IPS-NIHi11 (cell line): ENCODE measurements at regions not wholly inside any gene's neighbourhood (a gene's known extent, or its start where the extent isn't known, plus 50 kb on each side); places are given as distances from the start of the nearest gene placed in this dataset.
A peak's percentile ranks its signal among the peaks of the same experiment; 100 is the strongest.
"Not testable (repeated sequence)": the region's sequence is repeated elsewhere in the genome, so short reads cannot be mapped to it uniquely, and the experiment has no call there.

Experiments
- DNase-seq: peaks from one replicate; pipeline ENCODE4 v3.0.0; 2012; ENCODE audit warnings: mixed read lengths, low spot score

DNA sequence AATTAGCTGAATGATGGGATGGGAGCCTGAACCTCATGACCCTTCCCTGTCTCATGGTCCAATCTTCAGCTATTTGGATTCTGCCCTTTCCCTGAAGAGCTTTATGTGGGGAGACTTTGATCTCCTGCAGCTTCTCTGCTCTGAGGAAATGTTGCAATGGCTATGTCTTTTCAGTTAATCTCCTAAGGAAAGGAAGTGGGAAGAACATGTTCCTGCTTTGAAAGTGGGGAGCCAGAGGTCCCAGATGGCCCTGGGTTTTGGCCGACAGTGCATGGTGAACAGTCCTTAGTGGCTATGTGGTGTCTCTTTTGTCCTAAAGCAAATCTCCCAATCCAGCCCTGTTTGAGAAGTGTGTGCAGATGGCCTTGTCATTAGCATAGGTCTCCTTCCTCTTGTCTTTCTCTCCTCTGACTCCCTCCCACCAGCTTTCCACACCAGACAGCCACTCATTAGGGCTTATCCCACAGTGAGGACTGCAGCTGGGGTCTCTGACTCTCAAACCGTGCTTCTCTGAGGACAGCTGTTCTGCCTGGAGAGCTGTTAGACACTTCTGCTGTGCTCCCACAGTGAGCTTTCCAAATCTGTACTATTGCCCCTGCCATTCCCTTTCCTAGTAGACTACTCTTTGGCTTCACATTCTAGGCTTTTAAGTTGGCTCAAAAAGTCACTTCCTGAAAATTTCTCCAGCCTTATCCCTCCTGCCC lies 365.8 kb upstream of the UMPS start:
- DNase-seq, result no peak

- DNase-seq, result not testable (repeated sequence)
Observed at GRCh38 chr3:124366655-124367054, 363.6 kb upstream of the UMPS start.

DNA sequence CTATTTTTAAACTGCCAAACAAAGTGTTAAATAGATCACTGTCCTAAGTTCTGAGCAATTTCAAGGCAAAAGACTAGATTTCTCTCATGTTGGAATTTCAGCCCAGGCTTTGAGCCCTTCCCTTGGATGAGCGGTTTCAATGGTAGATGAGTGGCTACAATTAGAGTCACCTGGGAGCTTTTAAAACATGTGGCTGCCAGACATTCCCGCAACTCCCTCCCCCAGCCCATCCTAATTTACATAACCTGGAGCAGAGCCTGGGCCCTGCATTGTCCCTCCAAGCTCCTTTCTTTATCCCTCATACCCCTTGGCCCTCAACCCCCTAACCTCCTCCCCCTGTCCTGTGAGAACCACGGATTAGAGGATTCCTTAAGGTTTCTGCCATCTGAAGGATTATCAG lies 357.5 kb upstream of the UMPS start:
- peak; percentile 65 for DNase-seq

GRCh38 chr3:124373524-124373923 lies 356.7 kb upstream of the UMPS start:
- DNase-seq, result no peak

DNA sequence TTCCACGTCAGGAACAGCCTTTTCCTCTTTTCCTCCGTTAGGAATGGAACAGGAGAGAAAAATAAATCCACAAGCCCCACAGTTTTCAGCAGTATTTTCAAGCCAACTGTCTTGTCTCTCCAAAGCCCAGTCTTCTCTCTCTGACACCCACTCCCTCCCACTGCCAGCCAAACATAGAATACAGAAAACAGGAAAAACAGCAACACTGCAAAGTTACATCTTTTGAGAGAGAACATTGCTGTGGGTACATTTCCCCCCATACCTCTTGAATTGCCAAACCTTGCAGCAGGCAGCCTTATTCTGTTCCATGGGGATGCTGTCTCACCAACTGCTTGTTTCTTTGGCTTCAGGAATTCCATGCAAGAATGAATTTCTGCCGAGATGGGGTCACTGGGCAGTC lies 355.7 kb upstream of the UMPS start:
- DNase-seq, result no peak

DNA sequence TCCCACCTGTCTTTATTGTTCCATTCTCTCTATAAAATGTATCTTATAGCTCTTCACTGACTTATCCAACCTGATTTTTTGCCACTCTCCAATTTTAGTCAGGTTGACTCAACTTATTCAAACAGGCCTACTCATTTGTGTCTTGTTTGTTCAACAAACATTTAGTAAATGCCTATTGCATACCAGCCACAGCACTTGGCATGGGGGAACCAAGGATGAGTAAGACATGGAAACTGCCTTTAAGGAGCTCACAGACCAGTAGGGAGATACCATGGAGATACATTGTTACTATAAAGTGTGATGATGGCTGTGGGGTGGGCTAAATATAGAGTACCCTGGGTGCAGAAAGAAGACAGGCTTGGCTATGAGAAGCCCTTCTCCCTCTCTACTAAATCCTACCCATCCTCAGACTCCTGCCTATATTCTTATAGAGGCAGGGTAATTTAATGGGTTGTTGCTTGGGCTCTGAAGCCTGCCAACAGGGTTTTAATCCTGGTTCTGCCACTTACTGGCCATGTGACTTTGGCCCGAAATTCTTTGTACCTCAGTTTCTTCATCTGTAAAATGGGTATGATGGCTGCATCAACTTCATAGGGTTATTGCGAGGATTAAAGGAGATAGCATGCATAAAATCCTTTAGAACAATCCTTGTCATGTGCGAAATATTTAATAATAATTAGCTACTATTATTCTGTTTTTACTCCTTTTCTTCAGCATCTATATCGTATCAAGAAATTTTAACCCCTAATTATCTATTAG lies 348.5 kb upstream of the UMPS start:
- no peak for DNase-seq

DNA sequence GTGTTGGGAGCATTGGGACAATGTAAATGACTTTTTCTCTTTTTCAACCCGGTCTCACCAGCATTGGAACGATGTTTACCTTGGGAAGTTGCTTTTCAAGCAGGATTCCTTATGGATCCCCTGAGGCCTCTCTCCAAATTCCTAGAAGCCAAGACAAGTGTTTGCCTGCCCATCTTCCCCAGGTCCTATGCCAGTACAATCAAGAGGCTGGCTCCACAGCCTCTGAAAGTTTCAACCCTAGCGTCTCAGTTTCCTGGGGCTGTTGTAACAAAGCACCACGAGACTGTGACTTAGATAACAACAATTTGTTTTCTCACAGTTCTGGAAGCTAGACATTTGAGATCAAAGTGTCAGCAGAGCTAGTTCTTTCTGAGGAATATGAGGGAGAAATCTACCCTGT lies 347.2 kb upstream of the UMPS start:
- DNase-seq, result no peak

DNA sequence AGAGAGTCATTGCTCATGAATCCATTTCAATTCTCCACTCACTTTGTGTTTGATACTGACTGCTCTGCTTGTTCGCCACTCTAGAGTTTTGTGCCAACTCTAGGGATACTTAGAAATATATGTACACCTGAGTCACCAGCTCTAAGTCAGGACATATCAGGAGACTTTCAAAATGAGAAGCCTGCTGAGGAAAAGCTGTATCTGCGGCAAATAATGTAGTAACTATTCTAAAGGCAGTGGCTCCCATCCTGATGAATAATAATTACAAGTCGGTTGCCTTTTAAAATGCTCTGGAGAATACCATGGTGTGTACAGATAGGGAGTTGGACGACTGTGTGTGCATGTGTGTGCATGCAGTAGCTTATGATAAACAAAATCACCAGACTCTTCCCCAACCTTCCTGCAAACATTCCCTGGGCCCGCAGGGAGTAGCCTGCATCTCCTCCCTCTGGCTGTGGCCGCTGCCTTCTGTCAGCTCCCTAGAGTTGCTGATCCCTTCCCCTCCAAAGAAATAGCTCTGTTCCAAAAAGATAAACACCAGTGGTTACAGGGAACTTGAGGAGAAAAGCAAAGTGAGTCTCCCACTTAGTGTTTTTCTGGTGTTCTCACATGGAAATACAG lies 346.3 kb upstream of the UMPS start:
- DNase-seq, result no peak

GRCh38 chr3:124384527-124384926 lies 345.7 kb upstream of the UMPS start:
- no peak for DNase-seq

- no peak for DNase-seq
Observed at GRCh38 chr3:124385996-124386395, 344.3 kb upstream of the UMPS start.

- DNase-seq, result no peak
Observed at GRCh38 chr3:124386996-124387595, 343.2 kb upstream of the UMPS start.

GRCh38 chr3:124391774-124392173 lies 338.5 kb upstream of the UMPS start:
- no peak for DNase-seq

GRCh38 chr3:124393340-124393739 lies 336.9 kb upstream of the UMPS start:
- no peak for DNase-seq

GRCh38 chr3:124395162-124395561 lies 335.1 kb upstream of the UMPS start:
- DNase-seq, result no peak

GRCh38 chr3:124395584-124396338 lies 334.5 kb upstream of the UMPS start:
- no peak for DNase-seq

DNA sequence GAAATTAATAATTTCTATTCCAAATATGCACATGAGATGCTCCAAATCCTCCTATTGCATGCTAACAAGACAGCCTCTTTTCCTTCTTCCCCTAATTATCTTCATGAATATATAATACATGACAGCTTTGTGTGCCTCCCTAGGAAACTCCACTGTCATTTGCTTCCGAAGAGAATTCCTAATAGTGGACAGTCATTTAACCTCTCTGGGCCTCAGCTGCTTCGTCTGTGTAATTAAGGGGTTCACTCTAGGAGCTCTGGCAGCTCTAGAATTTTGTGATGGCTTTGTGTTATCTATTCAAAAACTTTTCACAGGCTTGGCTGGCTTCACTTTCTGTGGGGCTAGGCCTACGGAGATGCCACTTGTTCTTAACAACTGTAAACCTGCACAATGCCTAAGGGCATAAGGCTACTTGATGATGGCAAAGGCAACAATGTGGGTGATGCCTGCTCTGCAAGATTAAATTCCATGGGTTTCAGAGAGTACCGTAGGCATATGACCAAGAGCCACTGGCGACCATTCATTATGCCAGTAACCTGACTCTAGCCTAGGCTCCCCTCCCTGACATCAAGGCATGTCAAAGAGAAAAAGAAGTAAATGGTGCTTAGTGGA lies 333.8 kb upstream of the UMPS start:
- no peak for DNase-seq

- DNase-seq, result no peak
Observed at GRCh38 chr3:124397088-124397487, 333.2 kb upstream of the UMPS start.

DNA sequence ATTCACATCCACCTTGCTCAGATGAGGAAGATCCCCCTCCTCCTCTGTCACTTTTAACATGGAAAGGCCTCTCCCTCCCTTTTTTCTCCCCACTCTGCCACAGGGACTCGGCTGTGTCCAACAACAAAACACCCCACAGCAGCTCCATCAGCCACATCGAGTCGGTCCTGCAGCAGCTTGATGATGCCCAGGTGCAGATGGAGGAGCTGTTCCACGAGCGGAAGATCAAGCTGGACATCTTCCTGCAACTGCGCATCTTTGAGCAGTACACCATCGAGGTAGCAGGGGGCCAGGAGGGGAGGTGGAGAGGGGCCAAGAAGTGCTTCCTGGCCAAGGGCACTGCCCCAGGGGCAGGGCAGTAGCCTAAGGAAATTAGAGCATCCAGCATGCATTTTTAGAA lies 331.7 kb upstream of the UMPS start:
- no peak for DNase-seq

DNA sequence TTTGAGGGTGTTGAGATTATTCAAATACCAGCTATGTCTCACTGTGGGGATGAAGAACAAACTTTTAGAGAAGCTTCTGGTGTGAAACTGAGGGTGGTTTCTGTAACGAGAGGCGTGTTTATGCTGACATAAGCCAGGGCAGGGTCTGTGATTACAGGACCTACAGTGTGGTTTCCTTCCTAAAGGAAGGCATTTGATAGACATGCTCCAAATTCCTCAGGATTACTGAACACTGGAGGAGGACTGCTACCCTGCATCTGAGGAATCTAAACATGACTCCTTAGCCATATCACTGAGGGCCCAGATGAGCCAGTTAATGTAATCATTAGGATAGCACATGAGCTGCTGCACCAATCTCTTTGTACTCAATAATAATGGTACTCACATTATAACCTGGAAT lies 328.4 kb upstream of the UMPS start:
- peak; percentile 51 for DNase-seq

DNA sequence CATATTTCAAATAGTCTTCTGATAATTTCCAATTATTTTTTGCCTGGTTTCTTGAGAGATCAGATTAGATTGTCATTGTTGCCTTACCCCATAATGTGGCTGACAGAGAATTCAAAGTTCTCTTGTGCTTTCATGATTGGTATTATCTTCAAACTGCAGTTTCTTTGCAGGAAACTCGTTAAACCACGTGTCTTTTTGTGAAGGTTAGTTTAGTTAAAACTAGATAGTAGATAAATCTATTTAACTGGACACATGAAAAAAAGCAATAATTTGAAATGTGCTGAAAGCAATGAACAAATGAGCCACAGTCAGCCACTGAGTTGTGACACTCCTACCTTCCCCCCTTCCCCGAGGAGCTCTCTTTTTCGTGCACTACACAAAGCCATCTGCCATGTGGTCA lies 327.5 kb upstream of the UMPS start:
- DNase-seq, result no peak

DNA sequence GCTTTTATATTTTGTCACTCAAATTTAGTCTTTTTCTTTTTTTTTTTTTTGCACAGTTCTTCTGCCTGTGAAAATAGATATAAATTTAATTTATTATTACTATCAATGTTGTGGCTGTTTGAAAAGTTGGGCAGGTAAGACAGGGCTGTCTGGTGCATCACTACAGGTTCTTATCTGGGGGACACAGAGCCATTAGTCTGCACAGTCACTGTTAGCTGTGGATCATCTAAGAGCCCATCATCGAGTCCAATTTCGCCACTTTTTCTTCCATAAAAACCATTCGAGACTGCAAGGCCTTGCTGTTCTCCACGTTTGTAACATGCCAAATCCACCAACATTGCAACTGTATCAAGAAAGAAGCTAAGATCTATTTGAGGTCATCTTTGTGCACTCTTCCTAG lies 325.6 kb upstream of the UMPS start:
- no peak for DNase-seq

GRCh38 chr3:124407260-124407659 lies 323.0 kb upstream of the UMPS start:
- DNase-seq, result no peak
